ENCODE measurements at regions not wholly inside any gene's neighbourhood (a gene's known extent, or its start where the extent isn't known, plus 50 kb on each side); places are given as distances from the start of the nearest gene placed in this dataset.

- no peak overlapping the region for H3K9ac ChIP-seq (replicated peaks; ENCODE audit: extremely low read depth, insufficient read depth, low read length)
- intact Hi-C loops (cut with micrococcal nuclease) (no loop called here), dilution Hi-C loops (cut with MboI; ENCODE audit: extremely low pct_ligation_motif_present, low sequenced_read_pairs) (no loop called here)
- no peaks in the 10 kb centered on the region for H3K9me1 ChIP-seq (replicated peaks; ENCODE audit: control insufficient read depth, extremely low read depth, insufficient read depth, low read length)
- ChIA-PET POLR2A (no interaction called here), CTCF (no interaction called here)
- FAIRE-seq = no peak
- no peak overlapping the region for H2AFZ ChIP-seq (ENCODE audit: low read depth, low read length)
- no peaks in the 10 kb centered on the region for H3K27me3 ChIP-seq (ENCODE audit: control insufficient read depth in 2 of 2, insufficient read depth in 2 of 2, low read length in 2 of 2)
- no peak for TF ChIP-seq EZH2 (IDR thresholded peaks at IDR 0.05; ENCODE audit: borderline replicate concordance, low read depth, low read length, severe bottlenecking)
- TF ChIP-seq MAX (IDR thresholded peaks at IDR 0.05; ENCODE audit: insufficient read depth, insufficient read length) = no peak
- no peak for TF ChIP-seq CTCF (IDR thresholded peaks at IDR 0.05; ENCODE audit: extremely low read depth in 1 of 2, insufficient read depth in 1 of 2, low read depth in 1 of 2, low read length in 2 of 2)
- TF ChIP-seq JUN (IDR thresholded peaks at IDR 0.05; ENCODE audit: borderline replicate concordance, insufficient read depth, insufficient read length, low read depth) = no peak
- TF ChIP-seq GATA2 (IDR thresholded peaks at IDR 0.05; ENCODE audit: insufficient read depth, insufficient read length, low read depth, low read length) = no peak
- TF ChIP-seq POLR2AphosphoS5 (IDR thresholded peaks at IDR 0.05; ENCODE audit: insufficient read depth, low read depth, low read length) = no peak
- no peak for TF ChIP-seq POLR2A (IDR thresholded peaks at IDR 0.05; ENCODE audit: low read depth, low read length)
- TF ChIP-seq MYC (IDR thresholded peaks at IDR 0.05; ENCODE audit: low read depth, low read length) = no peak
- TF ChIP-seq FOS (IDR thresholded peaks at IDR 0.05; ENCODE audit: borderline replicate concordance, insufficient read depth, low read length) = no peak
- H4K20me1 ChIP-seq (replicated peaks; ENCODE audit: control insufficient read depth, extremely low read depth, insufficient read depth, low read length) = no peaks in the 10 kb centered on the region
- H3K27ac ChIP-seq (ENCODE audit: insufficient read depth, low read depth, low read length) = no peak overlapping the region
- no peaks in the 10 kb centered on the region for H3K79me2 ChIP-seq (ENCODE audit: control insufficient read depth, insufficient read depth, low read length)
- H3K4me1 ChIP-seq (ENCODE audit: control insufficient read depth, extremely low read depth, insufficient read depth, low read length) = no peaks in the 10 kb centered on the region
- H3K4me2 ChIP-seq (ENCODE audit: insufficient read depth, low read length) = no peak overlapping the region
- no peak for DNase-seq (ENCODE audit: low read depth, low spot score)
- H3K36me3 ChIP-seq (ENCODE audit: control insufficient read depth in 2 of 2, extremely low read depth in 1 of 2, insufficient read depth in 2 of 2, low read length in 2 of 2) = no peaks in the 10 kb centered on the region
- H3K4me3 ChIP-seq (replicated peaks in 1 of 3; ENCODE audit: insufficient read depth in 1 of 3, low read depth in 1 of 3, low read length in 3 of 3) = no peak overlapping the region
- no TSS peak for BruUV-seq (replicated peaks)
- H3K9me3 ChIP-seq (replicated peaks; ENCODE audit: control insufficient read depth, insufficient read depth, low read length) = peaks cover 2% of the 10 kb centered on the region
Measured at GRCh38 chr21:29991624-29992023, 51.8 kb upstream of the GRIK1 start.
